Activated naive CD8-positive, alpha-beta T cell (primary cell): ENCODE measurements at regions not wholly inside any gene's neighbourhood (a gene's known extent, or its start where the extent isn't known, plus 50 kb on each side); places are given as distances from the start of the nearest gene placed in this dataset.

Experiments used
- H3K27ac Mint-ChIP-seq: one replicate; pipeline ENCODE4 v1.8.0; 2021; ENCODE audit warnings: mixed read lengths
- H3K27me3 Mint-ChIP-seq: one replicate; pipeline ENCODE4 v1.8.0; 2021; ENCODE audit warnings: mixed read lengths
- H3K36me3 Mint-ChIP-seq: one replicate; pipeline ENCODE4 v1.8.0; 2021; ENCODE audit warnings: mixed read lengths
- H3K4me1 Mint-ChIP-seq: one replicate; pipeline ENCODE4 v1.8.0; 2021; ENCODE audit warnings: low read depth, mixed read lengths
- H3K4me3 Mint-ChIP-seq: one replicate; pipeline ENCODE4 v1.8.0; 2021; ENCODE audit warnings: mild to moderate bottlenecking, mixed read lengths
- H3K9me3 Mint-ChIP-seq: one replicate; pipeline ENCODE4 v1.8.0; 2021; ENCODE audit warnings: low read depth, mixed read lengths

DNA sequence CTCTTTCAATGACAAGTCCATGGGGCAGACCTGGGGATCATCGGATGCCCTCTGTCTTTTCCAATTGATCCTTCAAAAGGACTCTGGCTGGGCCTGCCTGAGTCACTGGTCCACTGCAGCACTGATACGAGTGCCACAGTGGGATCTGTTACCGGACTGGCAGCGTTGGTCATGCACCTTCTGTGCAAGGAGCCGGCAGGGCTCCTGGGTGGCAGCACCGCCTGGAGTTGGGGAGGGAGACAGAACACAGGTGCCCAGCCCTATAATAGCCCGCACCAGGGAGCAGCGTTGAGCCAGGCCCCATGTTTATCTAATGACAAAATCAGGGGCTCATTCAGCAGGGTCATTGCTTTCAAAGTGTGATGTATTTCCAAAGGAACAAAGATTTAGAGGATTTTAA, 64.2 kb upstream of the NXT1 start:
- Mint-ChIP-seq H3K27me3 (peaks cover 1% of the 10 kb centered on the region), H3K27ac (no peak overlapping the region), H3K36me3 (no peaks in the 10 kb centered on the region), H3K9me3 (no peaks in the 10 kb centered on the region), H3K4me3 (no peak overlapping the region), H3K4me1 (no peaks in the 10 kb centered on the region)

DNA sequence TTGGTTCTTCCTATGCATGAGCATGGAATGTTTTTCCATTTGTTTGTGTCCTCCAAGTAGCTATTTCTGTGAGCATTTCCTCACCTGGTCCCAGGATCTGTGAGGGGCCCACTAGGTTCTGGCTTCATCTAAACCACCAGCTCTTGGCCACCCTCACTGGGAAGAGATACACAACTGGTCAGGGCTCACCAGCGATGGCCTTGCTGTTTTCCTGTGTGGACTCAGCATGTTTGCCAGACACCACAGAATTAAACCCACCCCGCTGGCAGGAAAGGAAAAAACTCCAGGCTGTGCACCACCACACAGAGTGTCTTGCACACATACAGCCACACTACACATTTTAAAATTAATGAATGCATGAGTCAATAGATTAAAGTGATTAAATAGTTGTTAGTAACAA, 65.1 kb upstream of the NXT1 start:
- Mint-ChIP-seq H3K27ac (no peak overlapping the region), H3K27me3 (peaks cover under 1% of the 10 kb centered on the region), H3K4me1 (no peaks in the 10 kb centered on the region), H3K36me3 (no peaks in the 10 kb centered on the region), H3K9me3 (no peaks in the 10 kb centered on the region), H3K4me3 (no peak overlapping the region)

GRCh38 chr20:23284009-23284408, 66.6 kb upstream of the NXT1 start:
- Mint-ChIP-seq H3K4me1 (no peaks in the 10 kb centered on the region), H3K9me3 (no peaks in the 10 kb centered on the region), H3K36me3 (no peaks in the 10 kb centered on the region), H3K27ac (no peak overlapping the region), H3K27me3 (no peaks in the 10 kb centered on the region), H3K4me3 (no peak overlapping the region)

DNA sequence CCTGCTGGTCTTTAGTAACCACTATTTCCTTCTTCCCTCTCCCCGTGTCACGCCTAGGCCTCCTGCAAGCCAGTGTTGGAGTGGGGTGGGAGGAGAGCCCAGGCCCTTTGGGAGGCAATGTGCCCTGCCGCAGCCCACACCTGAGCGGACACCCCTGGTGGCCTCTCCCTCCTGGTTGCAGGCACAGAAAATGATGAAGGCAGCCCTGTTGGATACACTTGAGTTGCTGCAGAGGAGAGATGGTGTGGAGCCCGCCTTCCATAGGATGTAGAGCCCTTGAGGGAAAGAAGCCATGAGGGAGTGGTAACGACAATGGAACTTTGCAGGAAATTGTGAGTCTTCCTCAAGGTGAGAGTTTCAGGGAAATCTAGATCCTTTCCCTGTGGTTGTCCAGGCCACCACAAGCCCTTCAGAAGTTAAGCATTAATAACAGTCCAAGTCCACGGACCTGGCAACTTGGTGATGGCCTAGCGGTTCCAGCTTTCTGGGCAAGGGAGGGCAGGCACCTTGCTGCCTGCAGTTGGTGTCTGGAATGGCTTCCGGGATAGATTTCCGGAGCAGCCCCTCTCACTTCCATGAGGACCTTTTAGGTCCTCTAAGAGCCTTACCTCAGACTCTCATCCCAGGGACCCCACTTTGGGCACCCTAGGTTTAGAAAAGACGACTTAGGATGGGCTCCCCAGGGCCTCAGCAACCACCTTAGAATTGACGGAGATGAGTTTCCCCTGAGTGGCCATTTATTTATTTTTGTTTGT, 67.3 kb upstream of the NXT1 start:
- no peak overlapping the region for H3K27ac Mint-ChIP-seq
- H3K4me3 Mint-ChIP-seq = no peak overlapping the region
- H3K9me3 Mint-ChIP-seq = no peaks in the 10 kb centered on the region
- no peaks in the 10 kb centered on the region for H3K27me3 Mint-ChIP-seq
- no peaks in the 10 kb centered on the region for H3K36me3 Mint-ChIP-seq
- H3K4me1 Mint-ChIP-seq = no peaks in the 10 kb centered on the region

DNA sequence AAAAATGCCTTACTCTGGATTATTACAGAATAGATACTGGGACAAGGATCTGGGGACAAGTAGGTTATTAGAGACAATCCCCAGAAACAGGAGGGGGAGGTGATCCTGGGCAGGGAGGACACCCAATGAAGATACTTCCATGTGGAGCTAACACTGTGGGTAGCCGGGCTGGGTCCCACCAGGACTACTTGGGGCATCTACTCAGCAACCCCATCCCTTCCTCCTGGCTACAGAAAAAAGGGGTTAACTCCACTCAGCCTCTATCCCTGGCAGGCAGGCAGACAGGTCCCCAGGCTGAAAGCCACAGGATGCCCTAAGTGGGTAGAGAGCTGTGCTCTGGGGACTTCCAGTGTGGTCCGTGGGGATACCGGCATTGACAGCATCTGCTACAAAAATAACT, 68.0 kb upstream of the NXT1 start:
- Mint-ChIP-seq H3K27me3 (no peaks in the 10 kb centered on the region), H3K4me1 (no peaks in the 10 kb centered on the region), H3K4me3 (no peak overlapping the region), H3K9me3 (no peaks in the 10 kb centered on the region), H3K27ac (no peak overlapping the region), H3K36me3 (no peaks in the 10 kb centered on the region)

DNA sequence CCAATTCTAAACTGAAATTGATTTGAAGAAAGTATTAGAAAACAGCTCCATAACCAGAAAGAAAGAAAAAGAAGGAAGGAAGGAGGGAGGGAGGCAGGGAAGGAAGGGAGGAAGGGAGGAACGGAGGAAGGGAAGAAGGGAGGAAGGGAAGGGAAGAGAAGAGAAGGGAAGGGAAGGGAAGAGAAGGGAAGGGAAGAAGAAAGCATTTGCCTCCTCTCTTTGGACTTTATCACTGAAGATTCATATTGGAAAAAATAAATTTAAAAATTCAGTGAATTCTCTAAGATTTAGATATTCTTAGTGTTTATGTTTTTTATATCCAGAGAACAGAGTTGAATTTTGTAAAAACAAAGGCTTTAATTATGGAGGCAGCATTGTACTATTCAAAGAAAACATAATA, 68.5 kb upstream of the NXT1 start:
- no peaks in the 10 kb centered on the region for H3K27me3 Mint-ChIP-seq
- H3K27ac Mint-ChIP-seq = no peak overlapping the region
- H3K4me3 Mint-ChIP-seq = no peak overlapping the region
- no peaks in the 10 kb centered on the region for H3K9me3 Mint-ChIP-seq
- no peaks in the 10 kb centered on the region for H3K4me1 Mint-ChIP-seq
- no peaks in the 10 kb centered on the region for H3K36me3 Mint-ChIP-seq

- Mint-ChIP-seq H3K36me3 (no peaks in the 10 kb centered on the region), H3K27me3 (no peaks in the 10 kb centered on the region), H3K4me3 (no peak overlapping the region), H3K9me3 (no peaks in the 10 kb centered on the region), H3K4me1 (no peaks in the 10 kb centered on the region), H3K27ac (no peak overlapping the region)
Measured at GRCh38 chr20:23279836-23280235, 70.8 kb upstream of the NXT1 start.

DNA sequence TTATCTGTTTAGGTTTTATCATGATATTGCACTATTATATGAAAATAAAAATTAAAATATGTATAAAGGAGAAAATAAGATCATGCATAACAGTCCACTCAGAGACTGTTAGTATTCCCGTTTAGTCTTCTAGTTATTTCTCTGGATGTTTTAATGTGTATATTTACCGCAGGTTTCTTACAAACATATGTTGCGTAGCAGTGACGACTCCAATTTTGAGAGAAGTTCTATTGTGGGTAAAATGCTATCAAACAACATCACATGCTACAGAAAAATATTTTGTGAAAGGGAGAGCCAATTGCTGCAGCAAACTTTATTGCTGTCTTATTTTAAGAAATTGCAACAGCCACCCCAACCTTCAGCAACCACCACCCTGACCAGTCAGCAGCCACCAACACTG, 72.4 kb upstream of the NXT1 start:
- no peak overlapping the region for H3K27ac Mint-ChIP-seq
- no peak overlapping the region for H3K4me3 Mint-ChIP-seq
- H3K4me1 Mint-ChIP-seq = no peaks in the 10 kb centered on the region
- H3K36me3 Mint-ChIP-seq = no peaks in the 10 kb centered on the region
- no peaks in the 10 kb centered on the region for H3K27me3 Mint-ChIP-seq
- H3K9me3 Mint-ChIP-seq = no peaks in the 10 kb centered on the region

DNA sequence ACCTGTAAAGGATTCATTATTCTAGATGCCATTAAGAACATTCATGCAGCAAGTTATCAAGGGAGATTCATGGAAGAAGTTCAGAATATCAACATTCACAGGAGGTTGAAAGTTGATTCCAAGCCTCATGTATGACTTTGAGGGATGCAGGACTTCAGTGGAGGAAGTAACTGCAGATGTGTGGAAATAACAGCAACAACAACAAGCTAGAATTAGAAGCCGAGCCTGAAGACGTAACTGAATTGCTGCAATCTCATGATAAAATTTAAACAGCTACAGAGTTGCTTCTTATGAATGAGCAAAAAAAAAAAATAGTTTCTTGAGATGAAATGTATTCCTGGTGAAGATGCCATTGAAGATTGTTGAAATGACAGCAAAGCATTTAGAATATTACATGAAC, 73.3 kb upstream of the NXT1 start:
- H3K9me3 Mint-ChIP-seq = no peaks in the 10 kb centered on the region
- no peaks in the 10 kb centered on the region for H3K36me3 Mint-ChIP-seq
- no peak overlapping the region for H3K27ac Mint-ChIP-seq
- H3K4me3 Mint-ChIP-seq = no peak overlapping the region
- H3K4me1 Mint-ChIP-seq = no peaks in the 10 kb centered on the region
- no peaks in the 10 kb centered on the region for H3K27me3 Mint-ChIP-seq

DNA sequence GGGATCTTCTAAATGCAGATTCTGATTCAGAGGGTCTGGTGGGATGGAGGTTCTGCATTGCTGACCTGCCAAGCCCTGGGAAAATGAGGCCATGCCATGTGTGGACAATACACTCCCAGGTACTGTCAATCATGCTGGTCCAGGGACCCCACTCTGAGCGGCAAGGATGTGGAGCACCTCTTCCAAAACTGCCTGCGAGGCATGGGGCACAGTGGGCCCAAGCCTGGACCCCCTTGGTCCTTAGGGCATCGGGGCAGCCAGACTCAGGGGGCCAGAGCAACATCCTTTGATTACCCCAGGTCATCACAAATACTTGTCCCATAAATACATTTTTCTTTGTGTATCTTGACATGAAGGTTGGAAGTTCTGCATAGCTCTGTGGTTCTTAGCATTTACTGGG, 76.8 kb upstream of the NXT1 start:
- Mint-ChIP-seq H3K4me3 (no peak overlapping the region), H3K27me3 (peaks cover 1% of the 10 kb centered on the region), H3K27ac (no peak overlapping the region)

DNA sequence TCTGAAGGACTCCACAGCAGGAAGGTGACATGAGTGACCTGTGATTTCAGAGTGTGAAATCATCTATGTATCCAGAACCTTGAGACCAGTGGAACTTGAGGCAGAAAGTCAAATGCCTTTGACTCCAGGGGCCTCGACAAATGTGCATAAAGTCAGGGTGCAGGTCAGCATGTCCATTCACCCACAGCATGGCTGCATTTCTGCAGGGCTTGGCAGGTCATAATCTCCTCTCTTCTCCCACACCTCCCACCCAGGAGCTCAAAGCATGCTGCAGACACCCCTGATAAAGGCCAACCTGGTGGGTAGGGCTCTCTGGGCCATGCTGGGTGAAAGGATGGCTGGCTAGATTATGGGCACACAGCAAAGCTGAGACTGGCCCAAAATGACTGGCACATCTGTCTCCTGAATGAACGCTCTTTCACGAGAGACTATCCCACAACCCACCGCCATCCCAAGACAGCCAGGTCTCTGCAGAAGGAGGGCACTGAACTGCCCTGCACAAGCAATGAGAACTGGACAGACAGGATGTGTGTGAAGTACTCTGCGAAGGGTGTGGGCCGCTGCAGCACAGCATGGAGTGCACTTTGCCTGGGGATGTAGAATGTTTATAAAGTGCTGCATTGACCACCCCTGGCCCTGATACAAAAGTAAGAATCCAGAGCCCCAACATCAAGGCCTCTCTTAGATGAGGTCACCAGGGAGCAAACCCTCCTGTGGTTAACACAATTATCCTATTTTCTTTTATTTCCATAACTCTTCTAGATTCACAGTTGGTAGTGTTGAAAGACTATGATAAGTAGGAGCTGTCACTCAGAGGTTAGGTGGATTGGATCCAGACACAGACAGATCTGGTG, 78.2 kb upstream of the NXT1 start:
- Mint-ChIP-seq H3K27me3 (peaks cover 1% of the 10 kb centered on the region), H3K36me3 (no peaks in the 10 kb centered on the region)

More for the DNA sequence above, 76.8 kb upstream of the NXT1 start:
- H3K9me3 Mint-ChIP-seq = peaks cover 10% of the 10 kb centered on the region
- no peaks in the 10 kb centered on the region for H3K4me1 Mint-ChIP-seq
- H3K36me3 Mint-ChIP-seq = no peaks in the 10 kb centered on the region

DNA sequence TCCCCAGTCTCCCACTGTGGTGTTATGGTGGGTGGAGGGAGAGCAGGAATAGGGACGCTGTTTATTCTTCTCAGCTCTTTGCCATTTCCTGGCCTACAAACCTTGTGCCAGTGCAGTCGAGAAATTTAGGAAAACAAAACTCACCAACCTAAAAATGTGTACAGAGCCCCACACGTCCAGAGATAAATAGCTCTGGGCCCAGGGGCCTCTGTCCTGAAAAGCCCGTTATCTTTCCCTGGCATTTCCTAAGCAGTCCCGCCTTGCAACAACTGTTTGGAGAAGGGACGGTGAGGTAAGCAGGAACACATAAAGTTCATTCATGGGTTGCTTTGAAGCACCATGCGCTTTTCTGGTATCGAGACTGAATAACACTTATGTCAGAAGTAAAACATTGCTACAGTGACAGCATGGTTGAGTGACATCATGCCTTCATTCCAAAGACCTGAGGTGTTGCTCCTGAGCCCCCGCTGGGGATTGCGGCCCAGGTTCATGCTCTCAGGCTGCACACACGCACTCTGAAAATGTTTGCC, 80.1 kb upstream of the NXT1 start:
- no peak overlapping the region for H3K4me3 Mint-ChIP-seq
- H3K36me3 Mint-ChIP-seq = no peaks in the 10 kb centered on the region
- H3K4me1 Mint-ChIP-seq = no peaks in the 10 kb centered on the region
- peaks cover 10% of the 10 kb centered on the region for H3K9me3 Mint-ChIP-seq
- H3K27ac Mint-ChIP-seq = no peak overlapping the region
- H3K27me3 Mint-ChIP-seq = peaks cover 1% of the 10 kb centered on the region

More for the DNA sequence above, 78.2 kb upstream of the NXT1 start:
- Mint-ChIP-seq H3K27ac (no peak overlapping the region), H3K9me3 (peaks cover 10% of the 10 kb centered on the region), H3K4me3 (no peak overlapping the region), H3K4me1 (no peaks in the 10 kb centered on the region)

DNA sequence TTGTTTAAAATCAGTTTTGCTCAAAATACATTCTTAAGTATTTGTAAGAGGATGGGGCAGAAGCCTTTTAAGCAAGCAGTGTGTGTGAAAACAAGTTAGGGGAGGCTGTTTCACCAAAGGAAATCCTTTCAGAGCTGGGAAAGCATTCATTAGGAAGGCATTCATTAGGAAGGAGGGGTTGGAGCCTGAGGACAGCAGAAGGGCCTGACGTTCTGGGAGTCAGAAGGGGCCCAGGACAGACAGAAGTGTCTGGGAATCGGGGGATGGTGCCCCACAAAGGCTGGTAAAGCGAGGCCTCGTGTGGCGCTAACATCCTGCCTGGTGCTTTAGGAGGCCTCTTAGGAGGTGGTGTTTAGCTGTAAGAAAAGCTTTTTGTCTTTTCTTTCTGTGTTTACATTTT, 80.6 kb upstream of the NXT1 start:
- peaks cover 1% of the 10 kb centered on the region for H3K27me3 Mint-ChIP-seq

DNA sequence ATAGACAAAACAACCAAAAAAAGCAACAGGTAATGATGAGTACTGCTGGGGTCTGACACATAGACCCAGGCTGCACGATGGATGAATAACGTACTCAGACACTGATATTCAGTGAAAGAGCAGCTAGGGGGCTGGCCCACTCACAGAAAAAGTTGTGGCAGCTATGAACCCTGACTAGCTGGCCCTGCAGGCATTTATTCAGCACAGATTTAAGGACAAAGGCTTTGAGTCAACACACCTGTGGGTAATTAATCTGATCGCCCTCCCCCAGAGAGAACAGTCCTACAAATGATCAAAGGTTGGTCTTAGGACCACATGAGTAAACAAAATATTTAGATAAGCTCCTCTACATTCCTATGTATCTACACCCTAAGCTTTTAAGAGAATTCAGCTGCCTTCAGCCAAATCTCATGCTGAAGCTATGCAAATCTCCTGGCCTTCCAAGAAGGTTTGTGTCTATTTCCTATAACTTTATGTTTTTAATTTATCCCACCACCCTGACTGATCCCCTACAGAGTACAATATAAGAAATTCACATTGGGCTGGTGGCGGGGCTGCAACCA, 81.7 kb upstream of the NXT1 start:
- no peak overlapping the region for H3K27ac Mint-ChIP-seq
- H3K36me3 Mint-ChIP-seq = no peaks in the 10 kb centered on the region
- H3K9me3 Mint-ChIP-seq = peaks cover 10% of the 10 kb centered on the region
- H3K4me1 Mint-ChIP-seq = no peaks in the 10 kb centered on the region
- H3K4me3 Mint-ChIP-seq = no peak overlapping the region
- peaks cover 1% of the 10 kb centered on the region for H3K27me3 Mint-ChIP-seq

More for the DNA sequence above, 80.6 kb upstream of the NXT1 start:
- H3K4me3 Mint-ChIP-seq = no peak overlapping the region
- peaks cover 10% of the 10 kb centered on the region for H3K9me3 Mint-ChIP-seq
- H3K27ac Mint-ChIP-seq = no peak overlapping the region
- no peaks in the 10 kb centered on the region for H3K4me1 Mint-ChIP-seq
- no peaks in the 10 kb centered on the region for H3K36me3 Mint-ChIP-seq

DNA sequence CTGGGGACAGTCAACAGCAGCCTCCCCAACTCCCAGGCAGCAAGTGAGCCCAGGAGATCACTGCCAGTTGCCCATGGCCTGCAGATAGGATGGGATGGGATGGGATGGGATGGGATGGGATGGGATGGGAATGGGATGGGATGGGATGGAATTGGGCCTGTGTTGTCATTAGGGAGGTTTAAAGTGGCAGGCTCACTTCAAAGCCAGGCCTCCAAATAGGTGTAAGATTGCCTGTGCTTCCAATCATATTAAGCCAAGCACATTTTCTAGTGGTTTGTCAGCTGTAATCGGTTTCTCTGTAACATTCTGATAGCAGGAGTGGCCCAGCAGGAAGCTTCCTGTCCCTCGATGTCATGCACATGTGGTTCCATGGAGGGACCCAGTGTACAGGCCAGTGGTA, 82.7 kb upstream of the NXT1 start:
- H3K4me3 Mint-ChIP-seq = no peak overlapping the region
- no peaks in the 10 kb centered on the region for H3K36me3 Mint-ChIP-seq
- H3K27me3 Mint-ChIP-seq = peaks cover 1% of the 10 kb centered on the region
- no peak overlapping the region for H3K27ac Mint-ChIP-seq
- peaks cover 10% of the 10 kb centered on the region for H3K9me3 Mint-ChIP-seq
- no peaks in the 10 kb centered on the region for H3K4me1 Mint-ChIP-seq
